Embryonic facial prominence (tissue), 1 donor: ENCODE measurements at regions not wholly inside any gene's neighbourhood (a gene's known extent, or its start where the extent isn't known, plus 50 kb on each side); places are given as distances from the start of the nearest gene placed in this dataset.
"Not testable (repeated sequence)": the region's sequence is repeated elsewhere in the genome, so short reads cannot be mapped to it uniquely, and the experiment has no call there.

Source experiments
- DNase-seq: peaks from one replicate; pipeline ENCODE4 v3.0.0-alpha.2; 2016; ENCODE audit errors: extremely low spot score

DNA sequence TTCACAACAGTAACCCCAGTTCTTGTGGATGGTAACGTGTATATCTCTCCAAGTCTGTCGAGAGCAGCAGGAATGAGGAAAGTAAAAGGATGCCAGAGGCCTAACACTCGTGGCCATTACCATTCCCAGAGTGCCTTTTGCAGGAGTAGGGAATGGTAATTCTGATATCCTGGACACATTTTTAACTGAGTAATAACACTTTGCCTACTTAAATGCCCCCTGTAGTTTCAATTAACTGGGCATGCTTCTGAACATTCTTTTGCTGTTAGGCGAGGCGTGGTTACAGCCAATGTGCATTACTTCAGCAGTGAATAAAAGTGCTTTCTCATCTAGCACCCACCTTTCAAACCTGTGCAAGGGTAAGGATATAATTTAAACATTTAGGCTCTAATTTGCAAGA is 258.5 kb upstream of the ADGRL2 start:
- DNase-seq = no peak

- no peak for DNase-seq
Observed at GRCh38 chr1:81540216-81540615, 260.5 kb upstream of the ADGRL2 start.

DNA sequence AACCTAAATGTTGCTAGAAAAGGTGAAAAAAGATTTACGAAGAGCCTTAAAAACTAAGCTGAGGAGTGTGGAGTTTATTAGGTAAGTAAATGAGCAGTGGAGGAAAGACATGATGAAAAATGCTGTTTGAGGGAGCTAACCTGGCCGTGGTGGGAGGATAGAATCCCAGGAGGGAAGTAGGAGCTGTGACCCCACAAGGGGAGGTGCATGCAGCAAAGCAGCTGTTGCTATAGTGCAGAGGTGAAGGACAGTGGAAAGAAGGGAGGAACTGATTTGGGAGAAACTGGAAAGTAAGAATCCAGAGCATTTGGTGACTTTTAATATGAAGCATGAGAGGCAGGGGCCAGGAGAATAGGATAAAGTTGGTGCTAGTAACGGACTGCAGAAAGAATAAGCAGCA is 271.7 kb upstream of the ADGRL2 start:
- DNase-seq = no peak

GRCh38 chr1:81525085-81525484 is 275.6 kb upstream of the ADGRL2 start:
- DNase-seq = no peak

- DNase-seq = no peak
Observed at GRCh38 chr1:81519987-81520386, 280.7 kb upstream of the ADGRL2 start.

DNA sequence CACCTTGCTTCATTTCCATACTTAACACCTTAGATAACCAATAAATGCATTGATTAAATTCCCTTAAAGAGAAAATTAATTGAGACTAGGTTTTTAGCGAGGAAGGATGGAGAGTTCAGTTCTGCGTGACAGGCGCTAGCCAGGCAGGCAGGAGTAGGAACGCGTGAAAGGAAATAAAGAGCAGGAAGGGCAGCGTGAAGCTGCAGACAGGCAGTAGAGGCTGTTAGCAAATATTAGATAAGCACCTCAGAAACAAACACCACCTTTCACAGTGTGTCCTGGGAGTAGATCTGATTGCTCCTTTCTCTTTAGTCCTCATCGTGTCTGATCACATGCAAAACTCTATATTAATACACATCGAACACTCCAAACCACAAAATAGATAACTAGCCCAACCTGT is 282.7 kb upstream of the ADGRL2 start:
- DNase-seq = no peak

GRCh38 chr1:81513796-81514354 is 286.9 kb upstream of the ADGRL2 start:
- no peak for DNase-seq

- DNase-seq = no peak
Observed at GRCh38 chr1:81512252-81513003, 288.3 kb upstream of the ADGRL2 start.

DNA sequence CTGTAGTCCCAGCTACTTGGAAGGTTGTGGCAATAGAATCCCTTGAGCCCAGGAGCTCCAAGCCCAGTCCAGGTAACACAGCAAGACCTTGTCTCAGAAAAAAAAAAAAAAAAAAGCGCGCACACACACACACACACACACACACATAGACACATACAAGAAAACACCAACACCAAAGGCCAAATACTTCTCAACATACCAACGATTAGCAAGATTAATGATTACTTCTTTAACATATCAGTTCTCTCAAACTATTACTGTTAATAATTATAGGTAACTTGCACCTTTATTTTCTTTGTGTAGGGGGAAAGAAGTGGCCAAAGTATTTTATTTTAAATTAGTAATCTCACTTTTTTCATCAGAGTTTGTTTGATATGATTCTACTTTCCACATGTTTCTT is 289.5 kb upstream of the ADGRL2 start:
- no peak for DNase-seq

DNA sequence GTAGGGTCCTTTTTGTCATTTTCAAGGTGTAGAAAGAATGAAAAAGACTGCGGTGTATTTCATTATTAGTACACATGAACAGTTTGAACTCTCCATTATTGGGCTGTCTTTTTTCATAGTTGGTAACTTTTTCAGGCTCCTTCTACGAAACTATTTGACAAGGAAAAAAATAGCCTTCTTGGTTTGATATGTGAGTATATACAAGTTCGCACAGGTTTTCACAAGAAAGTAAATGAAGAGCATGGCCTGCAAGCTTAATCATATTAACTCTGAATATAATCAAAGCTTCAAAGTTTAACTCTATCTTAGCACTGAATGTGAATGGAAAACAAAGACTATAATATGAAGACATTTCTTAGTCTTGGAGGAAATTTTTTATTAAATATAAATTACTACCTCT is 290.0 kb upstream of the ADGRL2 start:
- DNase-seq = no peak

DNA sequence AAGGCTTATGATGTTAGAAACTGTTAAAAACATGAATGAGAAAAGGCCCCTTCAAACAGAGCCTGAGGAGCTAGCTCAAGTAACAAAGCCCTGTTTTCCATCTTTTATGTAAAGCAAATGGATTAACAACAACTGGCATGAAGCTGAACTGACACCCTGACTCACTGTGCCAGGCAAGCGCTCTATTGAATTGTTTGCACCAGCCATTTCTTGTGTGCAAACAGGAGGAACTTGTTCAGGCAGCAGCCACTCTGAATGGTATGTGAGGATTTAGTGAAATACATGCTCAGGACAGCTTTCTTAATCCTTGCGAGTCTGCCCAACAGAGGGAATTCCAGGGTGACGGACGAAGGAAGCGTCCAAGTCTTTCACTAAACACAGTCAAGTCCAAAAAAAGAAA is 291.1 kb upstream of the ADGRL2 start:
- peak; percentile 45 for DNase-seq

- no peak for DNase-seq
Observed at GRCh38 chr1:81506699-81507098, 294.0 kb upstream of the ADGRL2 start.

GRCh38 chr1:81505831-81506230 is 294.9 kb upstream of the ADGRL2 start:
- DNase-seq = no peak

- DNase-seq = not testable (repeated sequence)
Observed at GRCh38 chr1:81504820-81505219, 295.9 kb upstream of the ADGRL2 start.

DNA sequence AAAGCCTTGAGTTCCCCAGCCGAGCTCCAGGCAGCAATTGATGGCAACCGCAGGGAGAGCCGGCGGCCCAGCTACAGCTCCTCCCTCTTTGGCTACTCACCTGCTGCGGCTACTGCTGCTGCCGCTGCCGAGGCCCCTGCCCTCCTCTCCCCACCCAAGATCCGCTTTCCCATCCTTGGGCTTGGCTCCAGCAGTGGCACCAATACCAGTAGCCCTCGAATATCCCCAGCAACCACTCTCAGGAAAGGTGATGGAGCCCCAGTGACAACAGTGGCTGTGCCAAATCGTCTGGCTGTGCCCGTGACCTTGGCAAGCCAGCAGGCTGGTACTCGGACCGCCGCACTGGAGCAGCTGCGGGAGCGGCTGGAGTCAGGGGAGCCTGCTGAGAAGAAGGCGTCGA is 298.0 kb upstream of the ADGRL2 start:
- DNase-seq = not testable (repeated sequence)

DNA sequence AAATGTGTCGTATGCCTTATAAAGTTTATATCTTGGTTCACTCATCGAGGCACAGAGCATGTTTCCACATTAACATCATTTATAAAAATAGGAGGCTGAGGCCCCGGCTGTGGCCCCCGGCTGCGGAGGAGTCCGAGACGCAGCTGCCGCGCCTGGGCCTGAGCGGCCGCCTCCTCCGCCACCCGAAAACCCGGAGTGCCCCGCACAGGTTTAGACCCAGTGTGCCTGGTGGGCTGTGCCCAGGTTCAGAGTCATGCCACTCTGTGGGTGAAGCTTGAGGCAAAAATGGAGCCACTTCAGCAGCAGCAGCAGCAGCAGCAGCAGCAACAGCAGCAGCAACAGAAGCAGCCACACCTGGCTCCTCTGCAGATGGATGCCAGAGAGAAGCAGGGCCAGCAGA is 299.2 kb upstream of the ADGRL2 start:
- not testable (repeated sequence) for DNase-seq

GRCh38 chr1:81499487-81499886 is 301.2 kb upstream of the ADGRL2 start:
- no peak for DNase-seq

GRCh38 chr1:81498471-81499462 is 302.0 kb upstream of the ADGRL2 start:
- no peak for DNase-seq

- DNase-seq = no peak
Observed at GRCh38 chr1:81496349-81496748, 304.4 kb upstream of the ADGRL2 start.

GRCh38 chr1:81493102-81493869 is 307.4 kb upstream of the ADGRL2 start:
- no peak for DNase-seq

- no peak for DNase-seq
Observed at GRCh38 chr1:81492628-81493027, 308.1 kb upstream of the ADGRL2 start.

- no peak for DNase-seq
Observed at GRCh38 chr1:81490614-81491013, 310.1 kb upstream of the ADGRL2 start.
